COLO668 (cell line): ENCODE measurements at regions not wholly inside any gene's neighbourhood (a gene's known extent, or its start where the extent isn't known, plus 50 kb on each side); places are given as distances from the start of the nearest gene placed in this dataset.
"Not testable (repeated sequence)": the region's sequence is repeated elsewhere in the genome, so short reads cannot be mapped to it uniquely, and the experiment has no call there.

Experiments
- DNase-seq: peaks from one replicate; lab custom pipeline; 2025; ENCODE audit not compliant: unreplicated experiment; lab: John Stamatoyannopoulos, UW

DNA sequence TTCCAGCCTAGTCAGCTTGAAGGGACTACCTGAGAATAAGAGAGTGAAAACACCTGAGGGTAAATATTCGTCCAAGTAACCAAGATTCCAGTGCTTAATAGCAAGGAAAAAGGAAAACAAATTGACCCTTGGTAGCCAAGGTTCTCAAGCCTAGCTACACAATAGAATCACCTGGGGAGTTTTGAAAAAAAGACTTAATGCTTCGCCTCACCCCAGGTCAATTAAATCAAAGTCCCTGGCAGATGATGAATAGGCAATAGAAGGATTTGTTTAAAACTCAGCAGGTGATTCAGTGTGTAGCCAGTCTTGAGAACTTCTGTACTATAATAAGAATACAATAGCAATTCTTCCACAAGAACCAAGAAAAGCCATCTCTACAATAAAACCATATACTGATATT, 500.2 kb downstream of the XIRP2 start:
- no peak for DNase-seq

GRCh38 chr2:167386694-167387093, 498.4 kb downstream of the XIRP2 start:
- no peak for DNase-seq

DNA sequence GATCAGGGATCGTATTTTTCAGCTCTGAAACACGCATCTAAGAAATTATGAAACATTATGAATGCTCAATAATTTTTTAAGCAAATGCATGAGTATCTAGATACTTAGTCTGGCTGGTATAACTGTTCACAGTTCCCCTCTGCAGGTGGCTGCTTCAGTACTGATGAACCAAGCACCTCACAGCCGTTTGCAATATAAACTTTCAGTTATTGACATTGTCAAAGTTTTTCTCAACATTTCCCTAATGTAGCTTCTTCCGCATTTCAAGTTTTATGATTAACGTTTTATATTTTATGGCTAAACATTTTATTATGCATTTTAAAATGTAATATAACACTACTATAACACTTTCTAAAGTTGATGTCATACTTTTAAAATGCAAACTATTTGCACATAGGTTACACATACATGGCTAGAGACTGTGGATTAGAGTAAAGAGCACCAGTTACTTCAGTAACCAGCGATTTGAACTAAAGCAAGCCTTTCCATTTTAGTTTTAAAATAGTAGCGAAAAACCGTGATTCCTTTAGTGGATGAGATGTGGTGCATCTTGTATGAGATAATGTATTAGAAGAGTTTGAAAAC, 495.4 kb downstream of the XIRP2 start:
- no peak for DNase-seq

DNA sequence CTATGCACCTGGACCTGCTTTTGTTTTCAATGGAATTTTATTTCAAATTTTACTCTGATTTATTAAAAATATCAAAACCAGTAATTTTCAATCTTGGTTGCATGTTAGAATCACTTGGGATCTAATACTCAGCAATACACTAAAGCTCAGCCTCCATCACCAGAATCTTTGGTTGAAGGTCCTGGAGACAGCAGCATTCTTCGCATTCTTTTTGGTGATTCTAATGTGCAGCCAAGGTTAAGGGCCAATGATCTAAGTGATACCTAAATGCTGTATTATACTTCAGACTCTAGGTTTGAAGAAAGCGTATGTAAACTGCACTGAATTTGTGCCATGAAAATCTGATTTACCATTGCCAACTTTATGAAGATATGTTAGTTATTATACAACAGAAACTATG, 493.1 kb downstream of the XIRP2 start:
- no peak for DNase-seq

- DNase-seq, result no peak
Measured at GRCh38 chr2:167380555-167380954, 492.3 kb downstream of the XIRP2 start.

GRCh38 chr2:167380094-167380493, 491.8 kb downstream of the XIRP2 start:
- DNase-seq, result no peak

DNA sequence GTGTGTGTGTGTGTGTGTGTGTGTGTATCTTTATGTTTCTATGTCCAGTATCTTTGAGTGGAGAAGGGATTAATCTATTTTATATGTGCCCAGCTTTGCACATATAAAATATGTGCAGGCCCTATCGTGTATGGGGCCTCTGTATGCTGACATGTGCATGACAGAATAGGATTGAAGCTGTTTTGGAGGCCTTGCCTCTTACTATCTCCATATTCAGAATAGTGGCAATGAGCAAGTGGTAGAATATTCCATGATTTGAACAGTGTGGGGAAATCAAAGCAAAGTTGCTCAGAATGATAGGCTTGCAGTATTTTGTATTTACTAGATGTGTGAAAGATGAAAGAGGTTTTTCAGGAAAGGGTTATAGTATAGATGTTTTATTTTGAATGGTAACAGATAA, 480.8 kb downstream of the XIRP2 start:
- no peak for DNase-seq

- DNase-seq, result no peak
Measured at GRCh38 chr2:167368371-167368770, 480.1 kb downstream of the XIRP2 start.

GRCh38 chr2:167365216-167365615, 476.9 kb downstream of the XIRP2 start:
- DNase-seq, result no peak

- no peak for DNase-seq
Measured at GRCh38 chr2:167361426-167361825, 473.1 kb downstream of the XIRP2 start.

DNA sequence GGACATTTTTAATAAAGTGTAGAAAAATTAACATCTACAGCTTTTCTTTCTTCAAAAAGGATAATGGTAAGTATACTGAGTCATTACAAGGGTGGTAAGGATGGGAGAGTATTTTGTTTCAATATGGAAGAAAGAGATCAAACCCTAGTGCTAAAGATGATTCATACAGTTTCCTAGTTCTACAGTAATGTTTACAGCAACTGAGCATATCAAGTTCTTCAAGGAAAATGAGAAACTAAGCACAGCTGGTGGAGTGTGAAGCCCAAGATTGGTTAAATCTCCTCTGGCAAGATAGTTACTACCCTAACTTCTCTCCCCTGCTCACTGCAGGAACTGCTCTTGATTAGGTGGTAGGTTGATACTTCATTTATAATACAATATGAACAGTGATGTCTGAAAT, 467.5 kb downstream of the XIRP2 start:
- no peak for DNase-seq

GRCh38 chr2:167353605-167354280, 465.5 kb downstream of the XIRP2 start:
- DNase-seq, result no peak

DNA sequence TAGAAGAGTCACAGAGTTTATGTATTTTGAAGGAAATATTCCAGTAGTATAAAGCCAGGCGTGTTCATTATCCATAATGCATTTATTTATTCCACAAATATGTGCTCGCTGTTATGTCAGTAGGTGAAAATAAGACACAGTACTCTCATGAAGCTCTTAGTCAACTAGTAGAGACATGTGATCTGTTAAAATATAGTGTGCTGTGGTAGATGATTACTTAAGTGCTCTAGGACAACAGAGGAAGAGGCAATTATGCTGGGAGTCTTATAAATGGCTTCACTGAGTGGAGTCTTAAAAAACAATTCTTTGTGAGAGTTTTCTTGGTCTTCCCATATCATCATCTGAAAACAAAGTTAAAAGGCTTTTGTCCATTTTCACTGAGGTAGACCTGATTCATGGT, 457.3 kb downstream of the XIRP2 start:
- no peak for DNase-seq

GRCh38 chr2:167342769-167343168, 454.5 kb downstream of the XIRP2 start:
- no peak for DNase-seq

DNA sequence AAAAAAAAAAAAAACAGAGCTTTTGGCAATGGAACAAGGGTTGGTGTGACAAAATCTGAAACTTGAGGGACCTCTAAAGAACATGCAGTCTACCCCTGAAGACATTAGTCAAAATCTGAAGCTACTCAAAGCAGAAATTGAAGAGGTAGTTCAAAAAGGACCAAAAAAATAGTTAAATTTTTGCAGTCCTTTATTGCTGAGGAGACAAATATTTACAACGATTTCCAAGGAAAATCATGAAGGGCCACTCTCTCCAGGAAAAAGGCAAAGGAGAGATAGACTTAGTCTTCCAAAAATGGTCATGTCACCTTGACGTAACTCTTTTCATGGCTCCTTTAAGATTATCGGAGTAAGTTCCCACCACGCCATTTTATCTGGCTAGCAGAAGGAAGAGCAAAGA, 452.0 kb downstream of the XIRP2 start:
- DNase-seq, result no peak

- no peak for DNase-seq
Measured at GRCh38 chr2:167336213-167336612, 447.9 kb downstream of the XIRP2 start.

- DNase-seq, result no peak
Measured at GRCh38 chr2:167335541-167335992, 447.3 kb downstream of the XIRP2 start.

DNA sequence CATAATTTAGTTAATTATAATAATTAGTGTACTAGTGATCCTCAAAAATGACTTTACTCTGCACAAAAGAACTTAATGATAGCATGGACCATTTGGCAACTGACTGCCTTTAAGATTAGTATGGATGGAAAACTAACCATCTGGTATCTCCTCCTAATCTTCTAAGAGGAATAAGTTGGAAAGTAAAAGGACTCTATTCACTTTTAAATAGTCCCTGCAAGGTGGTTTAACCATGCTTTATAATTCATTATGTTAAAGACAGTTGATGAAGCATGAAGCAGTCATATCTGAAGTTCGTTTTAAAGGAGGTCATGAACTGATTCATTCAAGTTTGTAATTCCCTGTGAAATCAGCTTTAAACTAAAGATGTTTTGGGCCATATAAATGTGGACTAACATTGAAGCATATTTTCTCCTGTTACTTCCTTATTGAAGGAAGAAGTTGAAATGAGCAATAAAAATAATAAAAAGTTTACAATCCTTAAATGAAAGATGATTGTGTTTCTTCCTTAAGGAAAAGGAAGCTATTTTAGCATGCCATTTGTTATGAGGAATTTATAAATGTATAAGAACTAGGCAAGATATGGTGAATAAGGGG, 446.0 kb downstream of the XIRP2 start:
- DNase-seq, result no peak

GRCh38 chr2:167333245-167333644, 445.0 kb downstream of the XIRP2 start:
- no peak for DNase-seq

- DNase-seq, result no peak
Measured at GRCh38 chr2:167332358-167332757, 444.1 kb downstream of the XIRP2 start.

DNA sequence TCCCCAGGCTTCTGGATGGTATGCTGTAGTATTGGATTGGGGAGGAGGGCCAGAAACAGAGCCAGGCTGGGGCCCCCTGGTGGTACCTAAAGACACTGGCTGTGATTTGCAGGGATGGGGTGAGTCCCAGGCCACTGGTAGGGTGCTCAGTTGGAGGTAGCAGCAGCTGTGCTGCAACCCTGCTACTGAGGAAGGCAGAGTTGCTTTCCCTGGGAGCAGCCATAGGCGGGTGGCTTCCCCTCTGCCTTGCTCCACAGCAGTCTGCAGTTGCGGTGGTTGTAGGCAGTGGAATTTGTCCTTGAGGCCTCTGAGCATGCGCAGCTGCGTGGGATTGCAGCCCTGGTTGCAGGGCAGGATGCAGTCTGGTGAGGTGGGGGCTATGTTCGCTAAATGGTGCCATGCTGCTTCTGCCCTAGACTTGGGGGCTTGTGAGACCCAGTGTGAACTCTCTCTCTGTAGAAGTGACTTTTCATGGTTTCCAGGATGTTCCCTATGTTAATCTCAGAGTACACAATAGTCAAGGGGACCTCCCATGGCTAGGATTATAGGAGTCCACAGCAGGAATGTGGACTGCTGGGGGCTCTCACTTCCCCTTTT, 443.5 kb downstream of the XIRP2 start:
- DNase-seq, result no peak

DNA sequence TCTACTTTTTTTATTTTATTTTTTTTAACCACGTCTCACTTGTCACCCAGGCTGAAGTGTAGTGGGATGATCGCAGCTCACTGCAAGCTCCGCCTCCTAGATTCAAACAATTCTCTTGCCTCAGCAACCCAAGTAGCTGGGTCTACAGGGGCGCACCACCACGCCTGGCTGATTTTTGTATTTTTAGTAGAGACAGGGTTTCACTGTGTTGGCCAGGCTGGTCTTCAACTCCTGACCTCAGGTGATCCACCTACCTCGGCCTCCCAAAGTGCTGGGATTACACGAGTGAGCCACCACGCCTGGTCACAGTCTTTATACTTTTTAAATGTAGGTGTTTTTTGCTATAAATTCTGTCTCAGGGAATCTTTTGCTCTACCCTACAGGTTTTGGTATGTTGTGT, 440.5 kb downstream of the XIRP2 start:
- DNase-seq, result not testable (repeated sequence)
